Naive thymus-derived CD4-positive, alpha-beta T cell (primary cell): ENCODE measurements at regions not wholly inside any gene's neighbourhood (a gene's known extent, or its start where the extent isn't known, plus 50 kb on each side); places are given as distances from the start of the nearest gene placed in this dataset.
"Not testable (repeated sequence)": the region's sequence is repeated elsewhere in the genome, so short reads cannot be mapped to it uniquely, and the experiment has no call there.

ENCODE experiments used
- ATAC-seq: fragments of 150-1000 bp; cut with Tn5 transposase; 2 replicates; pipeline ENCODE4 v1.10.0; 2021; ENCODE audit warnings: mild to moderate bottlenecking, moderate library complexity
- CTCF ChIA-PET: fragments of 350-600 bp; sonication (Branson Sonifier 250); formaldehyde crosslinking; loops from one replicate; lab custom pipeline; 2021; ENCODE audit warnings: antibody characterized with exemption; lab: Charles Lee
- POLR2A ChIA-PET: fragments of 350-600 bp; sonication (Branson Sonifier 250); formaldehyde crosslinking; loops from one replicate; lab custom pipeline; 2021; ENCODE audit warnings: antibody characterized with exemption, inconsistent platforms; lab: Charles Lee
- DNase-seq, 9 donors: peaks; one replicate each; pipeline versions ENCODE4 v3.0.0 to v3.0.0-alpha.2; 2020 to 2022; ENCODE audit warnings: mixed read lengths in 1 of 9
- H3K27ac ChIP-seq: one replicate; pipeline ENCODE4 v1.7.0; 2013; ENCODE audit warnings: mild to moderate bottlenecking, low read depth, low read length, moderate library complexity
- H3K27me3 ChIP-seq, 2 donors: one replicate each; pipeline ENCODE4 v1.7.0; 2013; ENCODE audit warnings: low read length in 2 of 2, mild to moderate bottlenecking in 2 of 2, moderate library complexity in 2 of 2; ENCODE audit not compliant: control insufficient read depth in 2 of 2, insufficient read depth in 2 of 2
- H3K36me3 ChIP-seq, 3 experiments: 1 replicate in 2 of 3; 2 replicates in 1 of 3; pipeline ENCODE4 v1.7.0; 2013; ENCODE audit warnings: low read length in 3 of 3, mild to moderate bottlenecking in 3 of 3, moderate library complexity in 1 of 3; ENCODE audit not compliant: insufficient read depth in 3 of 3, control insufficient read depth in 2 of 3
- H3K4me1 ChIP-seq, 2 donors: one replicate each; pipeline ENCODE4 v1.7.0; 2013; ENCODE audit warnings: low read length in 2 of 2, mild to moderate bottlenecking in 2 of 2, moderate library complexity in 1 of 2; ENCODE audit not compliant: control insufficient read depth in 2 of 2, insufficient read depth in 2 of 2
- H3K4me3 ChIP-seq: 2 replicates; pipeline ENCODE4 v1.7.0; 2013; ENCODE audit warnings: mild to moderate bottlenecking, low read length
- H3K9me3 ChIP-seq, 3 experiments: 1 replicate in 2 of 3; 2 replicates in 1 of 3; pipeline ENCODE4 v1.7.0; 2013; ENCODE audit warnings: low read length in 3 of 3; ENCODE audit not compliant: control insufficient read depth in 2 of 3
- H3K27ac Mint-ChIP-seq, 9 donors: one replicate each; pipeline ENCODE4 v1.8.0; 2020 to 2022; ENCODE audit warnings: mixed read lengths in 9 of 9, mild to moderate bottlenecking in 8 of 9, moderate library complexity in 5 of 9, inconsistent platforms in 2 of 9
- H3K27me3 Mint-ChIP-seq, 5 donors: one replicate each; pipeline ENCODE4 v1.8.0; 2021 to 2022; ENCODE audit warnings: mixed read lengths in 5 of 5, mild to moderate bottlenecking in 1 of 5
- H3K36me3 Mint-ChIP-seq, 5 donors: one replicate each; pipeline ENCODE4 v1.8.0; 2020 to 2022; ENCODE audit warnings: mixed read lengths in 5 of 5, mild to moderate bottlenecking in 3 of 5, inconsistent platforms in 1 of 5
- H3K4me1 Mint-ChIP-seq, 7 donors: one replicate each; pipeline ENCODE4 v1.8.0; 2020 to 2022; ENCODE audit warnings: mixed read lengths in 7 of 7, mild to moderate bottlenecking in 3 of 7, inconsistent platforms in 1 of 7
- H3K4me3 Mint-ChIP-seq, 10 donors: one replicate each; pipeline ENCODE4 v1.8.0; 2020 to 2022; ENCODE audit warnings: mild to moderate bottlenecking in 10 of 10, mixed read lengths in 10 of 10, moderate library complexity in 6 of 10, inconsistent platforms in 2 of 10
- H3K9me3 Mint-ChIP-seq, 11 donors: one replicate each; pipeline ENCODE4 v1.8.0; 2020 to 2022; ENCODE audit warnings: mixed read lengths in 11 of 11, mild to moderate bottlenecking in 4 of 11, inconsistent platforms in 1 of 11, moderate library complexity in 1 of 11
- intact Hi-C, 2 donors: fragments of 100-400 bp; cut with micrococcal nuclease; formaldehyde crosslinking; loops; one replicate each; pipeline ENCODE4 v1.15.1; 2023

GRCh38 chr2:236473691-236474090, 95.9 kb upstream of the ACKR3 start:
- Mint-ChIP-seq H3K9me3 (peaks cover 0 to 23% (median 6%) of the 10 kb centered on the region in 11 donors), H3K4me1 (no peaks in the 10 kb centered on the region), H3K27ac (no peak overlapping the region), H3K27me3 (peaks cover 0 to 32% (median 18%) of the 10 kb centered on the region in 5 donors), H3K4me3 (no peak overlapping the region), H3K36me3 (no peaks in the 10 kb centered on the region)
- ChIA-PET CTCF (no interaction called here), POLR2A (no interaction called here)
- Histone ChIP-seq H3K36me3 (no peaks in the 10 kb centered on the region), H3K9me3 (no peaks in the 10 kb centered on the region), H3K4me3 (no peak overlapping the region), H3K27ac (no peak overlapping the region), H3K27me3 (peaks cover 0 to 2% of the 10 kb centered on the region in 2 donors), H3K4me1 (no peaks in the 10 kb centered on the region)
- DNase-seq (no peak), ATAC-seq (no peak)
- intact Hi-C loops = no loop called here

- POLR2A ChIA-PET = no interaction called here
- intact Hi-C loops = no loop called here
- no peak overlapping the region for H3K4me3 ChIP-seq
- H3K4me1 ChIP-seq = no peaks in the 10 kb centered on the region
- CTCF ChIA-PET = interaction anchor here (0.7 kb wide), 1 partner anchor 133 kb away, joined by 4 read pairs; no protein-coding TSS in a partner anchor
- DNase-seq (no peak), ATAC-seq (no peak)
- Mint-ChIP-seq H3K4me3 (no peak overlapping the region), H3K27me3 (peaks cover 13 to 45% (median 25%) of the 10 kb centered on the region in 5 donors), H3K4me1 (no peaks in the 10 kb centered on the region), H3K36me3 (peaks cover 0 to 12% (median 5%) of the 10 kb centered on the region in 5 donors), H3K9me3 (peaks cover 3 to 50% (median 19%) of the 10 kb centered on the region in 11 donors), H3K27ac (no peak overlapping the region)
- no peak overlapping the region for H3K27ac ChIP-seq
- no peaks in the 10 kb centered on the region for H3K36me3 ChIP-seq
- H3K9me3 ChIP-seq = peaks cover 0 to 21% (median 0%) of the 10 kb centered on the region in 3 experiments
- H3K27me3 ChIP-seq = no peaks in the 10 kb centered on the region
Observed at GRCh38 chr2:236479814-236480213, 89.8 kb upstream of the ACKR3 start.

DNA sequence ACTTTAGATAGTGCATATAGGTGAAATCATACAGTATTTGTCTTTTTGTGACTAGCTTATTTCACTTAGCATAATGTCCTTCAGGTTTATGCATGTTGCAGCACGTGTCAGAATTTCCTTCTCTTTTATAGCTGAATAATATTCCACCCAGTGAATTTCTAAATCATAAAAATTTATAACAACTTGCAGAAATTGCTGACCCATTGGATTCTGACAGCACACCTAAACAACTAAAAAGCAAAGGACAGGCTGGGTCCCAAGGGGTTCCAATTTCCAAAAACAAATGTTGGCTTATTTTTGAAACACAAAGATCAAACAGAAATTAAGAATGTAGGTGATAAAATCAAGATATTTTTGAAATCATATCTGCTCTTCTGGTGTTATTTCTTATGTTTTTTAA, 86.5 kb upstream of the ACKR3 start:
- Histone ChIP-seq H3K9me3 (peaks cover 0 to 21% (median 0%) of the 10 kb centered on the region in 3 experiments), H3K4me3 (no peak overlapping the region), H3K27ac (no peak overlapping the region), H3K4me1 (no peaks in the 10 kb centered on the region), H3K27me3 (no peaks in the 10 kb centered on the region), H3K36me3 (no peaks in the 10 kb centered on the region)
- H3K9me3 Mint-ChIP-seq = peaks cover 0 to 29% (median 21%) of the 10 kb centered on the region in 11 donors
- no peak overlapping the region for H3K27ac Mint-ChIP-seq
- H3K4me3 Mint-ChIP-seq = no peak overlapping the region
- ATAC-seq (no peak), DNase-seq (no peak)
- H3K27me3 Mint-ChIP-seq = peaks cover 16 to 32% (median 21%) of the 10 kb centered on the region in 5 donors
- ChIA-PET POLR2A (no interaction called here), CTCF (no interaction called here)
- intact Hi-C loops = no loop called here
- H3K4me1 Mint-ChIP-seq = no peaks in the 10 kb centered on the region
- H3K36me3 Mint-ChIP-seq = peaks cover 0 to 12% (median 5%) of the 10 kb centered on the region in 5 donors

DNA sequence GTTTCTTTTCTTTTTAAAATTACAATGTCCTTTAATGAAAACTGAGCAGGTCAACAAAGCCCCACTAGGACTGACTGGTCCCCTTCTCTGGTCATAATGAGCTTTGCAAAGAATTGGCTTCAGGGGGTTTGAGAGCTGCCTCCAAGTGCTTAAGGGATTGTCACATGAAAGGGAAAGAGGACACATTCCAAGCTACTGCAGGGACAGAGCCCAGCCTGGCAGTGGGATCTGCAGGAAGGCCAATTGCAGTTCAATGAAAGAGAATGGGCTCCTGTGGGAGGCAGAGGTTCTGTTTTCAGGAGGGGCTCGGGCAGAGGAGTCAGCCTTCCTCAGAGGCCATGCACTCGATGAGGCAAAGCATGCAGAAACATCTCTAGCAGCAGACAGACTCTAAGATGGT, 84.1 kb upstream of the ACKR3 start:
- Histone ChIP-seq H3K9me3 (peaks cover 0 to 10% (median 0%) of the 10 kb centered on the region in 3 experiments), H3K36me3 (no peaks in the 10 kb centered on the region), H3K4me1 (no peaks in the 10 kb centered on the region), H3K27ac (no peak overlapping the region), H3K4me3 (no peak overlapping the region), H3K27me3 (no peaks in the 10 kb centered on the region)
- POLR2A ChIA-PET = no interaction called here
- CTCF ChIA-PET = interaction anchor here (0.7 kb wide), 1 partner anchor 20 kb away, joined by 4 read pairs; no protein-coding TSS in a partner anchor
- Mint-ChIP-seq H3K27me3 (peaks cover 12 to 25% (median 18%) of the 10 kb centered on the region in 5 donors), H3K9me3 (peaks cover 0 to 11% (median 8%) of the 10 kb centered on the region in 11 donors), H3K36me3 (peaks cover 0 to 4% (median 3%) of the 10 kb centered on the region in 5 donors), H3K27ac (no peak overlapping the region), H3K4me1 (no peaks in the 10 kb centered on the region), H3K4me3 (no peak overlapping the region)
- DNase-seq (no peak), ATAC-seq (no peak)
- intact Hi-C loops = no loop called here

DNA sequence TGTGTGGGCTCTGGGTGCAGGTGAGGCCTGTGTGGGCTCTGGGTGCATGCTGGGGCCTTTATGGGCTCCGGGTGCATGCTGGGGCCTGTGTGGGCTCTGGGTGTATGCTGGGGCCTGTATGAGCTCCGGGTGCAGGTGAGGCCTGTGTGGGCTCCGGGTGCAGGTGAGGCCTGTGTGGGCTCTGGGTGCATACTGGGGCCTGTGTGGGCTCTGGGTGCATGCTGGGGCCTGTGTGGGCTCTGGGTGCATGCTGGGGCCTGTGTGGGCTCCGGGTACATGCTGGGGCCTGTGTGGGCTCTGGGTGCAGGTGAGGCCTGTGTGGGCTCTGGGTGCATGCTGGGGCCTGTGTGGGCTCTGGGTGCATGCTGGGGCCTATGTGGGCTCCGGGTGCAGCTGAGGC, 80.5 kb upstream of the ACKR3 start:
- H3K27ac ChIP-seq, DNase-seq, H3K9me3 ChIP-seq, H3K4me3 ChIP-seq, H3K36me3 Mint-ChIP-seq, H3K4me1 Mint-ChIP-seq, H3K4me3 Mint-ChIP-seq, intact Hi-C loops, H3K36me3 ChIP-seq, H3K27me3 ChIP-seq, POLR2A ChIA-PET, H3K4me1 ChIP-seq, ATAC-seq, H3K27ac Mint-ChIP-seq, CTCF ChIA-PET: not testable (repeated sequence)
- Mint-ChIP-seq H3K27me3 (peaks cover 5 to 16% (median 11%) of the 10 kb centered on the region in 5 donors), H3K9me3 (peaks cover 0 to 13% (median 2%) of the 10 kb centered on the region in 11 donors)

DNA sequence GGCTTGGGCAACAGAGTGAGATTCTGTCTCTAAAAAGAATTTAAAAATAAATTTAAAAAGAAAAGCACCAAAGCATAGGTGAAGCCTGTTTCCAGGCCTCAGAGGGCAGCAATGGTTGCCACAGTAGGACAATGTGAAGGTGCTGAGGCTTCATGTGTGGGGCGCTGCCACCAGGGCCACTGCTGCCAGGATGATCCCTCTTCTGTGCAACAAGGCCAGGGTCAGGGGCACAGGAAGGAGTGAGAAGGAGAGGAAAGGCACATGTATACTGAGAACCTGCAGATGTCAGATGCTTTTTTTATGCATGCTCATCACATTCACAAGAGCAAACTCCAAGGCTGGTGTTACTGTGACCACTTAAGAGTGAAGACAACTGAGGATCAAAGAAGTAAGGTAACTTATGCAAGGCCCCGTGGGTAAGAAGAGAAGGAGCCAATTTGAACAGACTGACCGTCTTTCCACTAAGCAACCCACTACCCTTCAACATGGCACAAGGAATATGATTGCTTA, 79.7 kb upstream of the ACKR3 start:
- no peak for ATAC-seq

DNA sequence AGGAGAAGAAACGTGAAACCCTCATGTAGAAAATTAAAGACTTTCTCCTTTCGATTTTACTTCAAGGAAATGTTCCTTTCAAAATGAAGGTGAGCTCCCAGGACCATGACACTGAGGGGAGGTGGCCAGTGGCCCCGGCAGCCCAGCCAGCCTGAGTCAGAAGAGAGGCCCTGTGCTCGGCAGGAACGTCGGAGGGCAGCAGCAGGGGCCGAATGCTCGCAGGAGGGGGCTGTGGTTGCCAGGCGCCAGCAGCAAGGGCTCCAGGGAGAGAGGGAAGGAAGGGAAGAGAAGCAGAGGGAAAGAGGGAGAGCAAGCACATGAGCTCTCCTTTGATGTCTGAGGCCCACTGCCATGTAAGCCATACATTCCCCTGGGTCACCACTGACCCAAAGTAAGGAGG, 73.3 kb upstream of the ACKR3 start:
- Mint-ChIP-seq H3K4me3 (no peak overlapping the region), H3K4me1 (peaks cover 0 to 5% (median 0%) of the 10 kb centered on the region in 7 donors), H3K27ac (peak overlapping the region in 1 of 9 donors; percentile 70), H3K27me3 (peaks cover 2 to 18% (median 9%) of the 10 kb centered on the region in 5 donors), H3K9me3 (peaks cover 0 to 13% (median 2%) of the 10 kb centered on the region in 11 donors), H3K36me3 (peaks cover 0 to 7% (median 4%) of the 10 kb centered on the region in 5 donors)
- intact Hi-C loops = no loop called here
- no peaks in the 10 kb centered on the region for H3K4me1 ChIP-seq
- DNase-seq (no peak), ATAC-seq (no peak)
- no peak overlapping the region for H3K4me3 ChIP-seq
- ChIA-PET CTCF (interaction anchor here (1.5 kb wide), 1 partner anchor 74 kb away, joined by 3 read pairs; the partner anchor contains the start of gene ACKR3), POLR2A (no interaction called here)
- H3K27me3 ChIP-seq = no peaks in the 10 kb centered on the region
- no peaks in the 10 kb centered on the region for H3K9me3 ChIP-seq
- H3K36me3 ChIP-seq = no peaks in the 10 kb centered on the region
- no peak overlapping the region for H3K27ac ChIP-seq

More for the DNA sequence above, 79.7 kb upstream of the ACKR3 start:
- Histone ChIP-seq H3K4me3 (no peak overlapping the region), H3K36me3 (no peaks in the 10 kb centered on the region), H3K4me1 (no peaks in the 10 kb centered on the region), H3K27me3 (no peaks in the 10 kb centered on the region), H3K9me3 (no peaks in the 10 kb centered on the region), H3K27ac (no peak overlapping the region)
- DNase-seq = no peak
- Mint-ChIP-seq H3K4me3 (no peak overlapping the region), H3K9me3 (peaks cover 0 to 13% (median 2%) of the 10 kb centered on the region in 11 donors), H3K36me3 (peaks cover 0 to 7% (median 4%) of the 10 kb centered on the region in 5 donors), H3K27ac (no peak overlapping the region), H3K4me1 (no peaks in the 10 kb centered on the region), H3K27me3 (peaks cover 1 to 12% (median 6%) of the 10 kb centered on the region in 5 donors)
- intact Hi-C loops = no loop called here
- ChIA-PET CTCF (no interaction called here), POLR2A (no interaction called here)
